Chondrocyte (in vitro differentiated cells): ENCODE measurements at regions not wholly inside any gene's neighbourhood (a gene's known extent, or its start where the extent isn't known, plus 50 kb on each side); places are given as distances from the start of the nearest gene placed in this dataset.

Source experiments
- DNase-seq: peaks from one replicate; pipeline ENCODE4 v3.0.0; 2021; ENCODE audit warnings: mixed read lengths, low spot score
- H3K27ac Mint-ChIP-seq: one replicate; pipeline ENCODE4 v1.8.0; 2021; ENCODE audit warnings: mild to moderate bottlenecking, moderate library complexity, mixed read lengths; ENCODE audit not compliant: unreplicated experiment
- H3K27me3 Mint-ChIP-seq: 2 replicates; pipeline ENCODE4 v1.8.0; 2021; ENCODE audit warnings: low read depth, mixed read lengths
- H3K36me3 Mint-ChIP-seq: 2 replicates; pipeline ENCODE4 v1.8.0; 2021; ENCODE audit warnings: low read depth, mixed read lengths
- H3K4me1 Mint-ChIP-seq: 2 replicates; pipeline ENCODE4 v1.8.0; 2021; ENCODE audit warnings: low read depth, mild to moderate bottlenecking, mixed read lengths
- H3K4me3 Mint-ChIP-seq: one replicate; pipeline ENCODE4 v1.8.0; 2021; ENCODE audit warnings: mild to moderate bottlenecking, moderate library complexity, mixed read lengths; ENCODE audit not compliant: unreplicated experiment
- H3K9me3 Mint-ChIP-seq: 2 replicates; pipeline ENCODE4 v1.8.0; 2021; ENCODE audit warnings: low read depth, mixed read lengths
- TF ChIP-seq, protein P1 (sequence below): fragments of 200-600 bp; sonication (generic); IDR thresholded peaks from 2 replicates; pipeline ENCODE4 v1.5.0; 2021; ENCODE audit warnings: antibody characterized with exemption, mild to moderate bottlenecking, moderate library complexity

GRCh38 chr3:132772252-132772651 lies 50.0 kb upstream of the NPHP3 start:
- no peaks in the 10 kb centered on the region for H3K27me3 Mint-ChIP-seq
- no peak for DNase-seq
- H3K4me1 Mint-ChIP-seq: peaks cover 8% of the 10 kb centered on the region
- H3K27ac Mint-ChIP-seq: no peak overlapping the region
- H3K36me3 Mint-ChIP-seq: peaks cover 2% of the 10 kb centered on the region
- H3K9me3 Mint-ChIP-seq: peaks cover 8% of the 10 kb centered on the region
- H3K4me3 Mint-ChIP-seq: peak overlapping the region; percentile 5
- TF ChIP-seq, protein P1, sequence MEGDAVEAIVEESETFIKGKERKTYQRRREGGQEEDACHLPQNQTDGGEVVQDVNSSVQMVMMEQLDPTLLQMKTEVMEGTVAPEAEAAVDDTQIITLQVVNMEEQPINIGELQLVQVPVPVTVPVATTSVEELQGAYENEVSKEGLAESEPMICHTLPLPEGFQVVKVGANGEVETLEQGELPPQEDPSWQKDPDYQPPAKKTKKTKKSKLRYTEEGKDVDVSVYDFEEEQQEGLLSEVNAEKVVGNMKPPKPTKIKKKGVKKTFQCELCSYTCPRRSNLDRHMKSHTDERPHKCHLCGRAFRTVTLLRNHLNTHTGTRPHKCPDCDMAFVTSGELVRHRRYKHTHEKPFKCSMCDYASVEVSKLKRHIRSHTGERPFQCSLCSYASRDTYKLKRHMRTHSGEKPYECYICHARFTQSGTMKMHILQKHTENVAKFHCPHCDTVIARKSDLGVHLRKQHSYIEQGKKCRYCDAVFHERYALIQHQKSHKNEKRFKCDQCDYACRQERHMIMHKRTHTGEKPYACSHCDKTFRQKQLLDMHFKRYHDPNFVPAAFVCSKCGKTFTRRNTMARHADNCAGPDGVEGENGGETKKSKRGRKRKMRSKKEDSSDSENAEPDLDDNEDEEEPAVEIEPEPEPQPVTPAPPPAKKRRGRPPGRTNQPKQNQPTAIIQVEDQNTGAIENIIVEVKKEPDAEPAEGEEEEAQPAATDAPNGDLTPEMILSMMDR: no peak
